Peyer's patch (tissue), 4 donors: ENCODE measurements at regions not wholly inside any gene's neighbourhood (a gene's known extent, or its start where the extent isn't known, plus 50 kb on each side); places are given as distances from the start of the nearest gene placed in this dataset.

Experiments used
- POLR2A ChIP-seq, 2 donors: fragments of 450-650 bp; IDR thresholded peaks; one replicate each; pipeline ENCODE4 v1.5.1; 2017; ENCODE audit warnings: antibody characterized with exemption in 2 of 2, mild to moderate bottlenecking in 2 of 2, moderate library complexity in 2 of 2
- TF ChIP-seq, protein P1 (sequence below), 6 experiments: fragments of 450-650 bp in 4 of 6; fragments of 200-600 bp in 2 of 6; sonication (generic) in 1 of 6; IDR thresholded peaks; one replicate each; pipeline ENCODE4 v1.5.1; 2017 to 2019; ENCODE audit warnings: antibody characterized with exemption in 6 of 6, mild to moderate bottlenecking in 3 of 6, moderate library complexity in 1 of 6

DNA sequence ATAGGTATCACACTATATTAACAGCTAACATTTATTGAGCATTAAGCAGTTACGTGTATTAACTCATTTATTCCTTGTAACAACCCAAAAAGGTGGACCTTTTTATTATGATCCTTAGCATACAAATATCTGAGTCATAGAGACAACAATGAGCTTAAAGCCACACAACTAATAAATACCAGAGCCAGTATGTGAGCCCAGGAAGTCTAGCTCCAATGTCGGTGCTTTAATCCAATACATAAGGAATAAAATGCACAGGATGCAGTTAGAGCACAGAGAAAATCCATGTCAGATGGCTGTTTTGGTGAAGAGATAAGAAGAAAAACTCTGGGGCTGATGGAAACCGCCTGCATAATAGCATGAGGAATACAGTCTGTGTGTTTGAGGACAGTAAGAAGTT lies 888.6 kb downstream of the TMTC2 start:
- TF ChIP-seq, protein P1, sequence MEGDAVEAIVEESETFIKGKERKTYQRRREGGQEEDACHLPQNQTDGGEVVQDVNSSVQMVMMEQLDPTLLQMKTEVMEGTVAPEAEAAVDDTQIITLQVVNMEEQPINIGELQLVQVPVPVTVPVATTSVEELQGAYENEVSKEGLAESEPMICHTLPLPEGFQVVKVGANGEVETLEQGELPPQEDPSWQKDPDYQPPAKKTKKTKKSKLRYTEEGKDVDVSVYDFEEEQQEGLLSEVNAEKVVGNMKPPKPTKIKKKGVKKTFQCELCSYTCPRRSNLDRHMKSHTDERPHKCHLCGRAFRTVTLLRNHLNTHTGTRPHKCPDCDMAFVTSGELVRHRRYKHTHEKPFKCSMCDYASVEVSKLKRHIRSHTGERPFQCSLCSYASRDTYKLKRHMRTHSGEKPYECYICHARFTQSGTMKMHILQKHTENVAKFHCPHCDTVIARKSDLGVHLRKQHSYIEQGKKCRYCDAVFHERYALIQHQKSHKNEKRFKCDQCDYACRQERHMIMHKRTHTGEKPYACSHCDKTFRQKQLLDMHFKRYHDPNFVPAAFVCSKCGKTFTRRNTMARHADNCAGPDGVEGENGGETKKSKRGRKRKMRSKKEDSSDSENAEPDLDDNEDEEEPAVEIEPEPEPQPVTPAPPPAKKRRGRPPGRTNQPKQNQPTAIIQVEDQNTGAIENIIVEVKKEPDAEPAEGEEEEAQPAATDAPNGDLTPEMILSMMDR (IDR thresholded peaks at IDR 0.05): no peak
- no peak for TF ChIP-seq POLR2A (IDR thresholded peaks at IDR 0.05)
